SK-N-SH (cell line): ENCODE measurements at regions not wholly inside any gene's neighbourhood (a gene's known extent, or its start where the extent isn't known, plus 50 kb on each side); places are given as distances from the start of the nearest gene placed in this dataset.

Source experiments
- CTCF ChIA-PET: fragments of 300-600, 350-600 bp; formaldehyde crosslinking; extraction: SDS; loops from one replicate; lab custom pipeline; 2021; lab: Yijun Ruan, JAX
- POLR2A ChIA-PET: fragments of 350-600 bp; sonication (Branson Sonifier 250); formaldehyde crosslinking; extraction: SDS; loops from one replicate; lab custom pipeline; 2020; ENCODE audit warnings: antibody characterized with exemption, inconsistent platforms; lab: Yijun Ruan, JAX
- DNase-seq: peaks from one replicate; pipeline ENCODE4 v3.0.0; 2012
- H2AFZ ChIP-seq: fragments of 200-600 bp; sonication (generic); 2 replicates; pipeline ENCODE4 v1.8.1; 2016; ENCODE audit warnings: antibody characterized with exemption, mild to moderate bottlenecking, low read depth
- H3F3A ChIP-seq: fragments of 200-600 bp; sonication (generic); replicated peaks from 2 replicates; pipeline ENCODE3; 2016; ENCODE audit warnings: antibody characterized with exemption, mild to moderate bottlenecking; ENCODE audit not compliant: insufficient read depth
- H3K27ac ChIP-seq, 2 experiments: fragments of 200-500 bp in 1 of 2; fragments of 200-600 bp in 1 of 2; sonication (Bioruptor generic) in 1 of 2; sonication (generic), shearing (Covaris generic) in 1 of 2; 2 replicates each; pipeline versions ENCODE4 v1.5.1 to v1.6.1; 2014 to 2016; ENCODE audit warnings: low read depth in 2 of 2, inconsistent platforms in 1 of 2, low read length in 1 of 2, mild to moderate bottlenecking in 1 of 2, mixed read lengths in 1 of 2
- H3K27me3 ChIP-seq: fragments of 200-600 bp; sonication (generic), shearing (Covaris generic); 2 replicates; pipeline ENCODE4 v1.6.1; 2016; ENCODE audit warnings: mixed run types; ENCODE audit not compliant: insufficient read depth
- H3K36me3 ChIP-seq, 2 experiments: fragments of 200-500 bp in 1 of 2; fragments of 200-600 bp in 1 of 2; sonication (Bioruptor generic) in 1 of 2; sonication (generic) in 1 of 2; replicated peaks in 1 of 2; 2 replicates each; pipeline versions ENCODE3 to v1.5.1; 2014 to 2016; ENCODE audit warnings: low read length in 1 of 2, mild to moderate bottlenecking in 1 of 2; ENCODE audit not compliant: insufficient read depth in 2 of 2, control insufficient read depth in 1 of 2
- H3K4me1 ChIP-seq, 2 experiments: fragments of 200-500 bp in 1 of 2; fragments of 200-600 bp in 1 of 2; sonication (Bioruptor generic) in 1 of 2; sonication (generic), shearing (Covaris generic) in 1 of 2; 2 replicates each; pipeline versions ENCODE4 v1.5.1 to v1.6.1; 2014 to 2016; ENCODE audit warnings: low read depth in 1 of 2, low read length in 1 of 2, mixed run types in 1 of 2; ENCODE audit not compliant: insufficient read depth in 2 of 2, control insufficient read depth in 1 of 2
- H3K4me2 ChIP-seq: fragments of 200-600 bp; sonication (generic), shearing (Covaris generic); 2 replicates; pipeline ENCODE4 v1.6.1; 2017; ENCODE audit warnings: mixed run types
- H3K4me3 ChIP-seq, 2 experiments: fragments of 200-500 bp in 1 of 2; fragments of 200-600 bp in 1 of 2; sonication (Bioruptor generic) in 1 of 2; sonication (generic), shearing (Covaris generic) in 1 of 2; 2 replicates each; pipeline versions ENCODE4 v1.5.1 to v1.8.1; 2014 to 2016; ENCODE audit warnings: low read depth in 2 of 2, inconsistent platforms in 1 of 2, low read length in 1 of 2, mild to moderate bottlenecking in 1 of 2, mixed read lengths in 1 of 2, moderate library complexity in 1 of 2
- H3K79me2 ChIP-seq: fragments of 200-600 bp; sonication (generic); 2 replicates; pipeline ENCODE4 v1.8.1; 2017; ENCODE audit warnings: mild to moderate bottlenecking; ENCODE audit not compliant: insufficient read depth
- H3K9ac ChIP-seq: fragments of 200-600 bp; sonication (generic); 2 replicates; pipeline ENCODE4 v1.6.1; 2017; ENCODE audit warnings: mixed run types
- H3K9me2 ChIP-seq: fragments of 200-600 bp; sonication (generic); 2 replicates; pipeline ENCODE4 v1.6.1; 2017; ENCODE audit warnings: mixed run types
- H3K9me3 ChIP-seq: fragments of 200-600 bp; sonication (generic); 2 replicates; pipeline ENCODE4 v1.6.1; 2017; ENCODE audit warnings: mixed run types, mild to moderate bottlenecking, moderate library complexity
- H4K20me1 ChIP-seq: fragments of 200-600 bp; sonication (generic); 2 replicates; pipeline ENCODE4 v1.6.1; 2017; ENCODE audit warnings: mild to moderate bottlenecking, mixed run types; ENCODE audit not compliant: insufficient read depth
- FOSL2 ChIP-seq: IDR thresholded peaks from 2 replicates; pipeline ENCODE4 v1.4.0; 2012; ENCODE audit warnings: low read depth, mild to moderate bottlenecking, moderate library complexity, borderline replicate concordance
- FOXJ3 ChIP-seq: sonication (generic); formaldehyde crosslinking; IDR thresholded peaks from 2 replicates; pipeline ENCODE4 v1.5.1; 2020; ENCODE audit warnings: mild to moderate bottlenecking, missing genetic modification reagents
- FOXM1 ChIP-seq: IDR thresholded peaks from 2 replicates; pipeline ENCODE4 v1.4.0; 2012; ENCODE audit warnings: low read depth, mild to moderate bottlenecking
- MEF2A ChIP-seq: IDR thresholded peaks from 2 replicates; pipeline ENCODE4 v1.4.0; 2012; ENCODE audit warnings: low read depth, borderline replicate concordance
- MXI1 ChIP-seq: IDR thresholded peaks from 2 replicates; pipeline ENCODE4 v1.6.1; 2012; ENCODE audit warnings: mild to moderate bottlenecking, low read depth, low read length, improper control_type of control experiment
- NFIC ChIP-seq: IDR thresholded peaks from 2 replicates; pipeline ENCODE4 v1.4.0; 2012; ENCODE audit warnings: borderline replicate concordance
- POLR2AphosphoS5 ChIP-seq: IDR thresholded peaks from 2 replicates; pipeline ENCODE4 v1.6.1; 2012; ENCODE audit warnings: low read depth, low read length
- RAD21 ChIP-seq: IDR thresholded peaks from 2 replicates; pipeline ENCODE4 v1.6.1; 2012; ENCODE audit warnings: mild to moderate bottlenecking, low read length
- RCOR1 ChIP-seq: fragments of 150-350 bp; IDR thresholded peaks from 2 replicates; pipeline ENCODE4 v1.6.1; 2017; ENCODE audit warnings: antibody characterized with exemption, low read length
- RFX5 ChIP-seq: IDR thresholded peaks from 2 replicates; pipeline ENCODE4 v1.6.1; 2012; ENCODE audit warnings: mild to moderate bottlenecking, improper control_type of control experiment, low read length
- RXRA ChIP-seq: IDR thresholded peaks from 2 replicates; pipeline ENCODE4 v1.4.0; 2012; ENCODE audit warnings: low read depth, mild to moderate bottlenecking, borderline replicate concordance
- SIN3A ChIP-seq: IDR thresholded peaks from 2 replicates; pipeline ENCODE4 v1.6.1; 2012; ENCODE audit warnings: low read depth, mild to moderate bottlenecking, low read length, moderate library complexity, borderline replicate concordance
- SMC3 ChIP-seq: IDR thresholded peaks from 2 replicates; pipeline ENCODE4 v1.6.1; 2012; ENCODE audit warnings: low read depth, low read length, improper control_type of control experiment
- TCF12 ChIP-seq: IDR thresholded peaks from 2 replicates; pipeline ENCODE4 v1.4.0; 2012
- YY1 ChIP-seq: IDR thresholded peaks from 2 replicates; pipeline ENCODE4 v1.4.0; 2012; ENCODE audit warnings: low read depth, mild to moderate bottlenecking
- WGBS: methylation state at CpG from one replicate; pipeline ENCODE4 v1.1.6; 2017; ENCODE audit warnings: low lambda C conversion rate; 5-methylcytosine and 5-hydroxymethylcytosine counted together
- TF ChIP-seq, protein P1 (sequence below): IDR thresholded peaks from 2 replicates; pipeline ENCODE4 v1.4.0; 2012; ENCODE audit warnings: low read depth, borderline replicate concordance
- TF ChIP-seq, protein P2 (sequence below): fragments of 200-600 bp; sonication (generic); IDR thresholded peaks from 2 replicates; pipeline ENCODE4 v1.6.1; 2017; ENCODE audit warnings: antibody characterized with exemption, mild to moderate bottlenecking, moderate library complexity
- TF ChIP-seq, protein P3 (sequence below): IDR thresholded peaks from 2 replicates; pipeline ENCODE4 v1.4.0; 2012; ENCODE audit warnings: low read depth, borderline replicate concordance
- TF ChIP-seq, protein P4 (sequence below): IDR thresholded peaks from 2 replicates; pipeline ENCODE4 v1.4.0; 2012; ENCODE audit warnings: low read depth

DNA sequence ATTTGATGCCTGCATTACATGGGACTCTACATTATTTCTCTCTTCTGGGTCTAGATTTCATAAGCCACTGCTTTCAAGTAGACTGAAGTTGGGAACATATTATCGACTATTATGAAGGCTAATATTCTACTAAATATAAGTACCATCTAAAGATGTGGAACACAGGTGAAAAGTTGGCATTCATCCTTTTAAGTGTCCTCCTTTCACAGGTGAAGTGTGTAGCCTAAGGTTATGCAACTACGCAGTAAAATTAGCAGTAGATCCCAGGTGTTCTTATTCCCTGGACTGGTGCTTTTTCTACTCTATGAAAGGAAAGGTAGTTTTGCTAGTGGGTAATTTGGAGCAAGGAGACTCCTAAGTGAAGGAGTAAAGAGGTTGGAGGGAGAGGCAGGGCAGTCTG, 88.2 kb upstream of the DPP10 start:
- 31% methylated on average over 2 of the region's 2 CpGs for WGBS
- CTCF ChIA-PET, result no interaction called here
- H3K9ac ChIP-seq, result no peak overlapping the region

DNA sequence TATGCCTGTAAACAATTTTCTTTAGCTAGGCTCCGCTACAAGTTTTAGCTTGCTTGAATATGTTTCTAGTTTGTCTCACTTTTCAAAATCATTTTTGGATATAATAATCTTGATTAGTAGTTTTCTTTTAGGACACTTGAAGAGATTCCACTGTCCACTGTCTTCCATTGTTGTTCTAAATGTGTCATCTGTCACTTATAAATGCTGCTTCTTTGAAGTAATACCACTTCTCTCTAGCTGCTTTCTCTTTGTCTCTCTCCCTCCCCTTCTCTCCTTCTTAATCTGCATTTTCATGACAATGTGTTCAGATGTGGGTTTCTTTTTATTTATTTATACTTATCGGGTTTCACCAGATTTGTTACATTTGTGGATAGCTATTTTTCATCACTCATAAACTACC, 73.7 kb upstream of the DPP10 start:
- Histone ChIP-seq H3K9me3 (peaks cover 17% of the 10 kb centered on the region; the same call in 1 of the 2 replicates), H3K79me2 (no peaks in the 10 kb centered on the region), H3K27me3 (no peaks in the 10 kb centered on the region), H2AFZ (no peak overlapping the region), H3F3A (no peaks in the 10 kb centered on the region), H3K4me2 (no peak overlapping the region), H3K4me3 (no peak overlapping the region), H3K9ac (no peak overlapping the region), H3K36me3 (no peaks in the 10 kb centered on the region), H3K27ac (no peak overlapping the region), H3K9me2 (no peaks in the 10 kb centered on the region), H4K20me1 (no peaks in the 10 kb centered on the region), H3K4me1 (no peaks in the 10 kb centered on the region)
- ChIA-PET POLR2A (no interaction called here), CTCF (no interaction called here)
- WGBS, result 6% methylated on average over 2 of the region's 2 CpGs
- TF ChIP-seq YY1, result no peak
- TF ChIP-seq, protein P1, sequence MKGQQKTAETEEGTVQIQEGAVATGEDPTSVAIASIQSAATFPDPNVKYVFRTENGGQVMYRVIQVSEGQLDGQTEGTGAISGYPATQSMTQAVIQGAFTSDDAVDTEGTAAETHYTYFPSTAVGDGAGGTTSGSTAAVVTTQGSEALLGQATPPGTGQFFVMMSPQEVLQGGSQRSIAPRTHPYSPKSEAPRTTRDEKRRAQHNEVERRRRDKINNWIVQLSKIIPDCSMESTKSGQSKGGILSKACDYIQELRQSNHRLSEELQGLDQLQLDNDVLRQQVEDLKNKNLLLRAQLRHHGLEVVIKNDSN, result no peak
- no peak for TF ChIP-seq SMC3
- no peak for TF ChIP-seq FOSL2
- TF ChIP-seq, protein P2, sequence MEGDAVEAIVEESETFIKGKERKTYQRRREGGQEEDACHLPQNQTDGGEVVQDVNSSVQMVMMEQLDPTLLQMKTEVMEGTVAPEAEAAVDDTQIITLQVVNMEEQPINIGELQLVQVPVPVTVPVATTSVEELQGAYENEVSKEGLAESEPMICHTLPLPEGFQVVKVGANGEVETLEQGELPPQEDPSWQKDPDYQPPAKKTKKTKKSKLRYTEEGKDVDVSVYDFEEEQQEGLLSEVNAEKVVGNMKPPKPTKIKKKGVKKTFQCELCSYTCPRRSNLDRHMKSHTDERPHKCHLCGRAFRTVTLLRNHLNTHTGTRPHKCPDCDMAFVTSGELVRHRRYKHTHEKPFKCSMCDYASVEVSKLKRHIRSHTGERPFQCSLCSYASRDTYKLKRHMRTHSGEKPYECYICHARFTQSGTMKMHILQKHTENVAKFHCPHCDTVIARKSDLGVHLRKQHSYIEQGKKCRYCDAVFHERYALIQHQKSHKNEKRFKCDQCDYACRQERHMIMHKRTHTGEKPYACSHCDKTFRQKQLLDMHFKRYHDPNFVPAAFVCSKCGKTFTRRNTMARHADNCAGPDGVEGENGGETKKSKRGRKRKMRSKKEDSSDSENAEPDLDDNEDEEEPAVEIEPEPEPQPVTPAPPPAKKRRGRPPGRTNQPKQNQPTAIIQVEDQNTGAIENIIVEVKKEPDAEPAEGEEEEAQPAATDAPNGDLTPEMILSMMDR, result no peak
- TF ChIP-seq TCF12, result no peak
- TF ChIP-seq POLR2AphosphoS5, result no peak
- no peak for TF ChIP-seq MEF2A
- TF ChIP-seq RFX5, result no peak
- no peak for TF ChIP-seq SIN3A
- DNase-seq, result no peak

More for the DNA sequence above, 88.2 kb upstream of the DPP10 start:
- no peak for DNase-seq
- Histone ChIP-seq H3K36me3 (no peaks in the 10 kb centered on the region), H3K4me2 (no peak overlapping the region), H3K4me1 (no peaks in the 10 kb centered on the region), H3K27me3 (no peaks in the 10 kb centered on the region), H2AFZ (no peak overlapping the region), H3K4me3 (no peak overlapping the region)
- no peak for TF ChIP-seq RAD21
- TF ChIP-seq MXI1, result no peak
- TF ChIP-seq, protein P1, result no peak
- TF ChIP-seq TCF12, result no peak
- TF ChIP-seq, protein P2, result no peak
- TF ChIP-seq FOSL2, result no peak
- TF ChIP-seq MEF2A, result no peak
- no peak for TF ChIP-seq FOXJ3 (CRISPR knock-in tag)
- TF ChIP-seq NFIC, result no peak
- TF ChIP-seq, protein P3, sequence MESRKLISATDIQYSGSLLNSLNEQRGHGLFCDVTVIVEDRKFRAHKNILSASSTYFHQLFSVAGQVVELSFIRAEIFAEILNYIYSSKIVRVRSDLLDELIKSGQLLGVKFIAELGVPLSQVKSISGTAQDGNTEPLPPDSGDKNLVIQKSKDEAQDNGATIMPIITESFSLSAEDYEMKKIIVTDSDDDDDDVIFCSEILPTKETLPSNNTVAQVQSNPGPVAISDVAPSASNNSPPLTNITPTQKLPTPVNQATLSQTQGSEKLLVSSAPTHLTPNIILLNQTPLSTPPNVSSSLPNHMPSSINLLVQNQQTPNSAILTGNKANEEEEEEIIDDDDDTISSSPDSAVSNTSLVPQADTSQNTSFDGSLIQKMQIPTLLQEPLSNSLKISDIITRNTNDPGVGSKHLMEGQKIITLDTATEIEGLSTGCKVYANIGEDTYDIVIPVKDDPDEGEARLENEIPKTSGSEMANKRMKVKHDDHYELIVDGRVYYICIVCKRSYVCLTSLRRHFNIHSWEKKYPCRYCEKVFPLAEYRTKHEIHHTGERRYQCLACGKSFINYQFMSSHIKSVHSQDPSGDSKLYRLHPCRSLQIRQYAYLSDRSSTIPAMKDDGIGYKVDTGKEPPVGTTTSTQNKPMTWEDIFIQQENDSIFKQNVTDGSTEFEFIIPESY, result no peak
- TF ChIP-seq FOXM1, result no peak
- TF ChIP-seq RCOR1, result no peak
- TF ChIP-seq, protein P4, sequence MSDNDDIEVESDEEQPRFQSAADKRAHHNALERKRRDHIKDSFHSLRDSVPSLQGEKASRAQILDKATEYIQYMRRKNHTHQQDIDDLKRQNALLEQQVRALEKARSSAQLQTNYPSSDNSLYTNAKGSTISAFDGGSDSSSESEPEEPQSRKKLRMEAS, result no peak
- no peak for TF ChIP-seq RXRA
- TF ChIP-seq POLR2AphosphoS5, result no peak
- TF ChIP-seq, all 33 proteins: peak for 0
- POLR2A ChIA-PET, result no interaction called here
- no peaks in the 10 kb centered on the region for H3K79me2 ChIP-seq
- no peaks in the 10 kb centered on the region for H3K9me3 ChIP-seq
- H3K27ac ChIP-seq, result no peak overlapping the region
- no peaks in the 10 kb centered on the region for H3F3A ChIP-seq
- H3K9me2 ChIP-seq, result no peaks in the 10 kb centered on the region
- H4K20me1 ChIP-seq, result no peaks in the 10 kb centered on the region
